GM18526 (cell line): ENCODE measurements at regions not wholly inside any gene's neighbourhood (a gene's known extent, or its start where the extent isn't known, plus 50 kb on each side); places are given as distances from the start of the nearest gene placed in this dataset.

Source experiments
- POLR2A ChIP-seq: IDR thresholded peaks from 3 replicates; pipeline ENCODE4 v1.6.1; 2011; ENCODE audit not compliant: insufficient read length; ENCODE audit errors: extremely low read depth

DNA sequence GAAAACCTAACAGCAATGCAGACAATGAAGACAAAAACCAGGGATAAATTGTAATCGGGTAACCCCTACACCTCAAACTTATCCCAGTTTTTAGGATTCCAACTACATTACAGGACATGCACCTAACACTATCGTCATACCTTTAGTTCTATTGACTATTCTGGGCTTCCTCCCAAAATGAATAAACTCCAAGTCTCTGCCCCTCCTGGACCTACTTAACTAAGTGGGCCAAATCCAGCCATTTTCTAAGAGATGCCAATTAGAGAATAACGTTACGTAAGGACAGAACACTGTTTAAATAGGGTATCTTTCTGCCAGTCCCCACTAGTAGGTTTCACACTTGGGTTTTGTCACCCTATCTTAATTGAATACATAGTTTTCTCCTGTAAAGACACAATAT is 253.1 kb upstream of the MKLN1 start:
- TF ChIP-seq POLR2A, result no peak

DNA sequence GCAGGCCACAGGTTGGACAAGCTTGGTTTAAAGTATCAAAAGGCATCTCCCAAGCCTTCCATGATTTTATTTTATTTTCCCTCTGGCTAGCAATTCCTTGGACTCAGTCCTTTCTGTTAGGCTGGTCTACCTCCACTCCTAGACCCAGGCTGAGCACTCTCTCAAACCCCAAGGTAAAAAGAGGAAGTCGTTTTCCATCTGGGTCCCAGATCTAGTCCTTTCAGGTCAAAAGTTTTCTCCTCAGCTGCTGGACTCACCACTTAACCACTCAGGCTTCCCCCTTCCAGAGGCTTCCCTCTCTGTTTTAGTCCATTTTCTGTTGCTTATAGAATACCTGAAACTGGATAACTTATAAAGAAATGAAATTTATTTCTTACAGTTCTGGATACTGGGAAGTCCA is 252.3 kb upstream of the MKLN1 start:
- TF ChIP-seq POLR2A, result no peak

DNA sequence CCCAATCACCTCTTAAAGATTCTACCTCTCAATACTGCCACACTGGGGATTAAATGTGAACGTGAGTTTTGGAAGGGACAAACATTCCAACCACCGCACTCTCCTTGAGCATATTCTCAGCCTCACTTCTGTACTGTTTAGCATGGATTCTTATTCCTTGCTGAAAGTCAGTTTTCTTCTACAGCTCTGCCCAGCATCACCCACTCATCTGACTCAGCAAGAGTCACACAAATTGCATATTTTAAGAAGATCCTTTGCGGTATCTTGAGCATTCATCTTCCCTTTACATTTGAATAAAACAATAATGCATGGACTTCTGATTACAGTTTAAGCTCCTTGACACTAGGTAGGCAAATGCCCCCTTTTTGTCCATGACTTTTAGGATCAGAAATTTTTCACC is 251.6 kb upstream of the MKLN1 start:
- no peak for TF ChIP-seq POLR2A

DNA sequence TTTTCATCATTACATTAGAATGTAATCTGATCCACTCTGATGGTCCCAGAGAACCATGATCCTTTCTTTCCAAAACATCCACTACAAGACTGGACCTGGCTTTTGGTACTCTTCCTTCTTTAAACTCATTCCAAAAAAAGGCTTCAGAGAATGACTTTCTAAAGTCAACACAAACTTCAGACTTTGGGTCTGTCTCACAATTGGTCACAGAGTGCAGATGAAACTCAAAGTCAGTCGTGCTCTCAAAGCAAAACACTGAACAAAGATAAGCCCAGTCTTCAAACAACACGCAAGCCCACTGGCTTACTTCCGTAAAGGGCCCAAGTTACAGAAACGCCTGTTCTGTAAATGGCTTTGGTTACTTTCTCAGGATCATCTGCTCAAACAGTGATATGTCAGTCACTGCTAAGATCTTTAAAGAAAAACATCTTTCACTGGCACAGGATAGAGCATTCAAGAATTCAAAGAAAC is 250.9 kb upstream of the MKLN1 start:
- TF ChIP-seq POLR2A, result no peak

DNA sequence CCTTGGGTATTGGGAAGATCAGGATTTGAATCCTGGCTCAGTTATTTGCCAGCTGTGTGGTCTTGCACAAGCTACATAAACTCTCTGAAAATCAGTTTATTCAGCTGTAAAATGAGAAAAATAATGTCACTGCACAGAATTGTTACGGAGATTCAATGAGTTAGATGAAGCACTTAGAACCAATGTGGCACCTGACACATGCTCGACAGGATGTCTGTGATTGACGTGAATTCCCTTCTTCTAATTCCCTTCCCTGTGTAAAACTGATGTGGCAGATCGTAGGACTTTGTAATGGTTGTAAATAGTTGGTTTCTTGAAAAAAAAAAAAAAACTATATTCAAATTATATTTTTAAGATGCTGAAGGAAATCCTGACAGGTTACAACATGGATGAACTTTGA is 249.9 kb upstream of the MKLN1 start:
- no peak for TF ChIP-seq POLR2A

DNA sequence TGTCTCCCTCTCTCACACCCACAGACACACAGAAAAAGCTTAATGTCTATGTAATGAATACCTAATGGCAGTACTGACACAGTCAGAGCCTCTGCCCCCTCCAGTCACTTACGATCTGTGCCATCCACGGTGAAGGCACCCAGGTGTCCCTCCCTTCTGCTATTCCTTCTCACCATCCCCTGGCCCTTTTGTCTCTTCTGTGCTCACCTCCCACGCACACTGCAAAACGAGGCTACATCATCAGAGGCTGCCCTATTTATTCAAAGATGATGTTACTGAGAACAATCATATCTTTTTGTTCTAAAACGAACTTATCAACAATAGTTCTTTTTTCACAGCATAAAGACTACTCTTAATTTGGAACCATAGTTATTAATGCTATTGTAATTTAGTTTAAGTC is 246.9 kb upstream of the MKLN1 start:
- no peak for TF ChIP-seq POLR2A

DNA sequence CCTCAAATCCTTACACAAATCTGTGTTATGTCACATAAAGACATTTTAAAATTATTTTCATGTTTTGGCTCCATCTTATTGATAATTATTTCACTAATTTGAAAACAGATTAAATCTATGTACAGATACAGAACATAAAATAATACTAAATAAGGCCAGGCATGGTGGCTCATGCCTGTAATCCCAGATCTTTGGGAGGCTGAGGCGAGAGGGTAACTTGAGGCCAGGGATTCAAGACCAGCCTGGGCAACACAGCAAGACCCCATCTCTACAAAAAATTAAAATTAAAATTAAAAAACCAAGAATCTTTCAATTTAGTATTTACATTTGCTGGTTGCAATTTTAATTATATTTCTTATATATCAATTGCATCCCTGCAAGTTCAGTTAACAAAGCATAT is 246.4 kb upstream of the MKLN1 start:
- TF ChIP-seq POLR2A, result no peak

DNA sequence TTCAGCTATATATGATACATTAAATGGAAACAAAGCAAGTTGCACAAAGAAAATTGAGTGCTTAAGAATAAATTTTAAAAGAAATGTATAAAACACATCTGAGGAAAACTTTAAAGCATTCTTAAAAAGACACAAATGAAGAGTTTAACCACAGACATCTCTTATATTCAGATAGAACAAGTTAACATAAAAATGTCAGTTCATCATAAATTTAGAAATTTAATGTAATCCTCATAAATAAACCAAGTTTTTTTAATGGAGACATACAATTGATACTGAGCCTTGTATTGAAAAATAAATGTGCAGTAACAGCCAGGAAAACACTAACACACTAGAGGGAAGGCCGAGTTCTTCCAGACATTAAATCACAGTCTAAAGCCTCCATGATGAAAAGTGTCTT is 243.9 kb upstream of the MKLN1 start:
- no peak for TF ChIP-seq POLR2A

DNA sequence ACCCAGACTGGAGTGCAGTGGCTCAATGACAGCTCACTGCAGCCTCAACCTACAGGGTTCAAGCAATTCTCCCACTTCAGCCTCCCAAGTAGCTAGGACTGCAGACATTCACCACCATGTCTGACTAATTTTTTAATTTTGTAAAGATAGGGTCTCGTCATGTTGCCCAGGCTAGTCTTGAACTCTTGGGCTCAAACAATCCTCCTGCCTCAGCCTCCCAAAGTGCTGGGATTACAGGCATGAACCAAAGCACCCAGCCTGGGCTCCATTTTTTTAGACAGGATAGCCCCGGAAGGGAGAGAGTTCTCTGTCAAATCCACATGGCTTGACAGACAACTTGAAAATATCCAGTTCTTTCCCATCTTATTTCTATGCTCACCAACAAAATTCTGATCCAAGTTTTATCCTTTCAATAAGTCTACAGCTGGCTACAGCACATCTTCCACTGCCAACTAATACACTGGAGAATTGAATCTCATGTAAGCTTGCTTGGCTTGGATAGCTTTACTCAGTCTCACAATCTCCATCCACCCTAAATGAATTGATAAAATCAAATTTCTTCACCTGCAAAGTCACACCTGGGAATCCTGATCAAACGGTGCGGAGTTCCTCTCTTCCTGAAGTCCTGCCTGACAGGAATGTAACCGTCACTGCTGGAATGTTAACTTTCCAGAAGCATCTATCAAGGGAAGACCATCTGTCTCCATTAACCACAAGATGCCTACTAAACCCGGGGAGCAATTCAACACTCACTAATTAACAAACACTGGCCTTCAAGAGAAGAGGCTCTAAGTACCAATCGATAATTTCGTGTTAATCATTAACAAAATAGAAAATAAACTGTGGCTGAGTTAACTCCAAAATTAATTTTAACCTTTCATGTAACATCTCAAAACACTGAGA is 239.7 kb upstream of the MKLN1 start:
- TF ChIP-seq POLR2A, result no peak

DNA sequence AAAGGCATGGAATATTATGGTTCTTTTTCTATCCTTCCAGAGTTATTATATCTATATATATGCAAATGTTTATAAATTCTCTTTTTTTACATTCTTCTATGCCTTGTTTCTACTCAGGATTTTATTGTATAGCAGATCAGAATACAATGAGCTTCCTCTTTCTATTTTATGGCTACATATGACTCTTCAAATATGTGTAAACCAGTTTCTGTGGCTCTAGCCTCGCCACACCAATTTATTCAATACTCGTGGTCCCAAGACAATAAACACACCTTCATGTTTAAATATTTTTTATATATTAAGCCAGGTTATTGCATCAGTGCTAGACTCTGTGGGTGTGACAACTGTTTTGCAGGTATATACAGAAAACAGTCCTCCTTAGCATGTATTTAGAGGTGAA is 237.5 kb upstream of the MKLN1 start:
- no peak for TF ChIP-seq POLR2A

DNA sequence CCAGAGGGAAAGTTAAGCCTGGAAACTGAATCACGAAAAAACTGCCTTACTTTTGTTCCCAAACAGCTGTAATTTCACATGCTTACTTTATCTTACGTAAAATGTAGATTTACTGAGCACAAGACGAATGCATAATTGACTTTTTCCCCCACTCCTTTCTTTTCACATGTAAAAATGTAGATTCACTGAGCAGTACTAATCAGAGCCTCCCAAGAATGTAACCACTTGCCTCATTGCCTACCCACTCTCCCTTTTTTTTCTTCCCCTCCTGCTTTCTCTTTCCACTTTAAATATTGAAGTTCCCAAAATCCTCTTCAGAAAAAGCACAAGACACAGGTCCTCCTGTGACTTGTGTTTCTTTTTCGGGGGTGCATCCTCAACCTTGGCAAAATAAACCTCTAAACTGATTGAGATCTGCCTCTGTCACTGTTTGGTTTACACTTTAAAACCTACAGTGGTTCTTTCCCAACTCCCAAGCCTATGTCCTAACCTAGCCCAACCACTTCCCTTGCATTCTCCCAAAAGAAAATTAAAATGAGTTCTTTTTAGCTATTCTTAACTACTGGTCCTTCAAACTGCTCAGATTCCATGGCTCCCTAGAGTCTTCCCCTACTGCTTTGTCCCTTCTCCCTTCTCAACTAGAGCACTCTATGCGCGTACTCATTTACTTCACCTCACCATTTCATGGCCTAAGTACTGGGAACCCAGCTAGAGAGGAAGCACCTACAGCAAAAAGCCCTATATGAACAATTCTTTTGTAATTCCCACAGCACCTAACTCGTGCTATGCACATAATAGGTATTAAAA is 236.6 kb upstream of the MKLN1 start:
- no peak for TF ChIP-seq POLR2A

DNA sequence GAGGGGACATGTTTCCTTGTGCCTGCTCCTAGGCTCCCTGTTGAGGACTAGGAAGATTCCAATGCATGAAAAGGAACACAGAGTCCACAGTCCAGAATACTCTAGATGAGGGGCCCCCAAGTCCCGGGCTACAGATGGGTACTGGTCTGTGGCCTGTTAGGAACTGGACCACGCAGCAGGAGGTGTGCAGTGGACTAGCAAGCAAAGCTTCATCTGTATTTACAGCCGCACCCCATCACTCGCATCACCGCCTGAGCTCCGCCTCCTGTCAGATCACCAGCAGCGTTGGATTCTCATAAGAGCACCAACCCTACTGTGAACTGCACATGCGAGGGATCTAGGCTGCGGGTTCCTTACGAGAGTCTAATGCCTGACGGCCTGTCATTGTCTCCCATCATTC is 233.0 kb upstream of the MKLN1 start:
- TF ChIP-seq POLR2A, result no peak

DNA sequence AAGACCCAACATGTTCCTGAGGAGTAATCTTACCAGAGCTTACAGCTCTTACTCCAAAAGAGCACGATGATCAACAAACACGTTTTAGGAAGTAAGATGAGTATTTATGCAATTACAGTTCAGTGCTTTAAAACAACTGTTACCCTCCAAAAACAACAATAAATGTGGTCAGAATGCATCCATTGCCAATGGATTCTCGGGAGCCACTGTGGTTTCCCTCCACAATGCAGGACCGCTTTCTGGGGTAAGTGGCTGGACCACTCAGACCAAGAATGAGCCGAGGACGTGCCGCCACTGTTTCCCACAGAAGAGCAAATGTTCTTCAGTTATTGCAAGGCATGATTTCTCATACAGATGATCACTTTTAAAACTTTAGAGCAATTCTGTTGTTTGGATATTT is 232.3 kb upstream of the MKLN1 start:
- no peak for TF ChIP-seq POLR2A

DNA sequence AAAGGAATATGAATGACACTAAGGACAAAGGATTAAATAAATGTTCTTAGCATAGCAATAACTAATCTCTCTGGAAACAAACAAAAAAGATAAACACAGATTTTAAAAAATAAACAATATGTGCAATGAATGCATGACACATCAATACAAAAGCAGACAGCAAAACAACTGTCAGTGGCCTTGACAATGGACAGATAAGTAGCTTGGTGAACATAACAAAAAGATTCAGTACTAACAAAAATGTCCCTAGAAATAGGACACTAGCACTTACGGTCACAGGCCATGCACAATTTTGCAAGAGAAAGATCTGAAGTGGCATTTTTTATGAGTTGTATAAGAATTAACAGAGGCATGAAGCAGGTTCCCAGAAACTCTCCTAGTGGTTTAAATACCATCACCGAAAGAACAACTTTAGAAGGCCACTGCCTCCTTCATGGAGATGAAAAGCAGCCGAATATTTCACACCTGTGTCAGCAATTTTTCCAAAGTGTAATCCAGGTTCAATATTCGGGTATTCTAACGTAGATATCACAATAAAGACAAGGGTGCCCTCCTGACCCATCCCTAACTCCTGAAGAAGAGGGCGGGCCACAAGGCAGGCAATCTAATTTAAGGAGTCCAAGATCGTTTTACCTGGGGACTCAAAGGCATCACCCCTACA is 231.3 kb upstream of the MKLN1 start:
- no peak for TF ChIP-seq POLR2A

DNA sequence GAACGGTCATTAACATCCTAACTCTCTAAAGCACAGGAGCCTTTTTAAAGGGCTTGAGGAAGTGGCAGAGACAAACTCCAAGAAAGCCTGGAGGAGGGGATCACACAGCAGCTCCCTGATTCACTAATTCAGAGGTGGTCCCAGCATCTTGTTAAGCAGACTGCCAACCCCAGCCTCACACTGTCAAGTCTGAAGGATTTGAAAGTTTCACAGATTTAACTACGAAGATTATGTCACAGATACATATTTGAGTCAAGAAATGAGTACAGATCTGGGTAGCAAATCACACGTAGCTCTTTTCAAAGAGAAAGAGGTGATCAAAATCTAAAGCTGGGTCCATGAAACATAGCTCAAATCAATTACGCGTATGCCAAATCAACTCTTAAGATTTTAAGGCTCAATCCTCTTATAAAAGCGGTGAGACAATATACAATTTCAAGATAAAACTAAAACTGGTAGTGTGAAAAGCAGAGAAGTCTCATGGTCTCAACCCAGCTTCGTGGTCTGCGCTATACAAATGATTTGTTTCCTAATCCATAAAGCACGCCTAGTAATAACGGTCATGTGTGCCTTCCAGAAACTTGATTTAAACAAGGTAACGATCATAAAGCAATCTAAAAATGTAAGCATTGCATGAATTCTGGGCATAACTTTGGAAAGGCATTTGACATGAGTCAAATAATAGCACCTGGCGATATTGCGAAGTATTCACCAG is 229.9 kb upstream of the MKLN1 start:
- no peak for TF ChIP-seq POLR2A
